HepG2 (cell line): ENCODE measurements at regions not wholly inside any gene's neighbourhood (a gene's known extent, or its start where the extent isn't known, plus 50 kb on each side); places are given as distances from the start of the nearest gene placed in this dataset.

Experiments
- ATAC-seq: fragments of 200-7000 bp; cut with Tn5 transposase; 3 replicates; pipeline ENCODE4 v1.9.1; 2020; ENCODE audit warnings: mild to moderate bottlenecking, moderate library complexity
- BruUV-seq: library from RNA; stranded (reverse); fragments of 400-500 nt; replicated peaks from 2 replicates; lab custom pipeline; 2021; lab: Mats Ljungman, UMichigan
- CTCF ChIA-PET: fragments of 300-600 bp; formaldehyde crosslinking; extraction: SDS; loops from one replicate; lab custom pipeline; 2021; ENCODE audit warnings: low total read pairs, inconsistent platforms, low intra/inter-chr PET ratio; lab: Yijun Ruan, JAX
- POLR2A ChIA-PET: fragments of 350-600 bp; sonication (Branson Sonifier 250); formaldehyde crosslinking; loops from one replicate; lab custom pipeline; 2020; ENCODE audit warnings: antibody characterized with exemption, inconsistent platforms; lab: Yijun Ruan, JAX
- DNase-seq: peaks from one replicate; pipeline ENCODE4 v3.0.0-alpha.2; 2015; ENCODE audit warnings: low spot score
- FAIRE-seq: peaks from 3 replicates; lab custom pipeline; 2011; peaks lifted over from hg19 to GRCh38; lab: Jason Lieb, UNC
- H2AFZ ChIP-seq: one replicate; pipeline ENCODE4 v1.6.1; 2011; ENCODE audit warnings: low read length, inconsistent platforms
- H3K27ac ChIP-seq: fragments of 300-600 bp; 3 replicates; pipeline ENCODE4 v1.8.0; 2011; ENCODE audit warnings: mixed run types, mild to moderate bottlenecking, mixed read lengths, low read length, inconsistent platforms; ENCODE audit not compliant: insufficient read depth; ENCODE audit errors: extremely low read length
- H3K27me3 ChIP-seq, 2 experiments: fragments of 200-600 bp in 1 of 2; 2 replicates in 1 of 2; 3 replicates in 1 of 2; pipeline versions ENCODE4 v1.6.0 to v1.8.0; 2011; ENCODE audit warnings: low read length in 2 of 2, mild to moderate bottlenecking in 2 of 2, moderate library complexity in 2 of 2, inconsistent platforms in 1 of 2; ENCODE audit not compliant: insufficient read depth in 2 of 2, control insufficient read depth in 1 of 2
- H3K36me3 ChIP-seq, 2 experiments: fragments of 200-600 bp in 1 of 2; replicated peaks in 1 of 2; 2 replicates in 1 of 2; 3 replicates in 1 of 2; pipeline versions ENCODE4 v1.5.1 to v1.8.0; 2011; ENCODE audit warnings: low read length in 2 of 2, inconsistent platforms in 1 of 2; ENCODE audit not compliant: insufficient read depth in 2 of 2, control insufficient read depth in 1 of 2
- H3K4me1 ChIP-seq: 2 replicates; pipeline ENCODE4 v1.5.1; 2012; ENCODE audit warnings: low read length, inconsistent platforms; ENCODE audit not compliant: insufficient read depth
- H3K4me2 ChIP-seq: 2 replicates; pipeline ENCODE4 v1.6.0; 2011; ENCODE audit warnings: low read depth, low read length, inconsistent platforms
- H3K4me3 ChIP-seq, 3 experiments: fragments of 200-600 bp in 1 of 3; sonication (generic), shearing (Covaris generic) in 1 of 3; replicated peaks in 1 of 3; 2 replicates each; pipeline ENCODE4 v1.5.1; 2011 to 2016; ENCODE audit warnings: low read length in 3 of 3, inconsistent platforms in 2 of 3, low read depth in 2 of 3, mild to moderate bottlenecking in 2 of 3, control low read depth in 1 of 3, mixed read lengths in 1 of 3; ENCODE audit not compliant: insufficient read depth in 1 of 3
- H3K79me2 ChIP-seq: one replicate; pipeline ENCODE4 v1.6.1; 2011; ENCODE audit warnings: low read length, inconsistent platforms; ENCODE audit not compliant: insufficient read depth
- H3K9ac ChIP-seq: 2 replicates; pipeline ENCODE4 v1.6.0; 2011; ENCODE audit warnings: mild to moderate bottlenecking, low read depth, low read length, inconsistent platforms; ENCODE audit not compliant: insufficient read depth
- H3K9me3 ChIP-seq: 2 replicates; pipeline ENCODE4 v1.5.1; 2012; ENCODE audit warnings: mild to moderate bottlenecking, low read length
- H4K20me1 ChIP-seq: 2 replicates; pipeline ENCODE4 v1.6.0; 2011; ENCODE audit warnings: inconsistent platforms, mild to moderate bottlenecking, low read length, moderate library complexity; ENCODE audit not compliant: insufficient read depth
- CENPT ChIP-seq: sonication (generic); formaldehyde crosslinking; IDR thresholded peaks from 2 replicates; pipeline ENCODE4 v1.8.0; 2022; ENCODE audit warnings: low read depth, mild to moderate bottlenecking, moderate library complexity, missing genetic modification reagents
- KDM5B ChIP-seq: sonication (generic); formaldehyde crosslinking; IDR thresholded peaks from 2 replicates; pipeline ENCODE4 v1.4.0; 2020; ENCODE audit warnings: missing genetic modification reagents, mild to moderate bottlenecking, borderline replicate concordance
- MYNN ChIP-seq: sonication (generic); formaldehyde crosslinking; IDR thresholded peaks from 2 replicates; pipeline ENCODE4 v1.4.0; 2020; ENCODE audit warnings: mild to moderate bottlenecking, low read depth, missing genetic modification reagents
- PHF21A ChIP-seq: sonication (generic); formaldehyde crosslinking; IDR thresholded peaks from 2 replicates; pipeline ENCODE4 v1.5.0; 2020; ENCODE audit warnings: mild to moderate bottlenecking, missing genetic modification reagents
- RBM22 ChIP-seq: fragments of 200-400 bp; formaldehyde crosslinking; optimal IDR thresholded peaks from 2 replicates; pipeline ENCODE3; 2017; ENCODE audit warnings: mild to moderate bottlenecking, low read length, moderate library complexity
- ZBTB21 ChIP-seq: sonication (generic); formaldehyde crosslinking; IDR thresholded peaks from 2 replicates; pipeline ENCODE4 v1.4.0; 2020; ENCODE audit warnings: missing genetic modification reagents
- ZNF619 ChIP-seq: sonication (generic); formaldehyde crosslinking; IDR thresholded peaks from 2 replicates; pipeline ENCODE4 v1.4.0; 2020; ENCODE audit warnings: mild to moderate bottlenecking, missing genetic modification reagents
- ZNF780A ChIP-seq: sonication (generic); formaldehyde crosslinking; IDR thresholded peaks from 2 replicates; pipeline ENCODE4 v1.8.0; 2022; ENCODE audit warnings: mild to moderate bottlenecking, missing genetic modification reagents, moderate library complexity
- ZNF841 ChIP-seq: sonication (generic); formaldehyde crosslinking; IDR thresholded peaks from 2 replicates; pipeline ENCODE4 v1.8.1; 2023; ENCODE audit warnings: missing genetic modification reagents, borderline replicate concordance
- WGBS: methylation state at CpG from one replicate; pipeline ENCODE4 v1.1.6; 2017; ENCODE audit warnings: low lambda C conversion rate; 5-methylcytosine and 5-hydroxymethylcytosine counted together
- in situ Hi-C: cut with HindIII; loops from 2 replicates; pipeline ENCODE4 v1.10.0; 2017; ENCODE audit warnings: low pct_unique_long_range_greater_than_20kb; ENCODE audit not compliant: extremely low pct_ligation_motif_present
- intact Hi-C: fragments of 100-400 bp; cut with micrococcal nuclease; formaldehyde crosslinking; loops from one replicate; pipeline ENCODE4 v1.10.0; 2022; ENCODE audit not compliant: unreplicated experiment
- TF ChIP-seq, protein P1 (sequence below): sonication (generic); formaldehyde crosslinking; IDR thresholded peaks from 2 replicates; pipeline ENCODE4 v1.5.1; 2020; ENCODE audit warnings: mild to moderate bottlenecking, missing genetic modification reagents, borderline replicate concordance
- TF ChIP-seq, protein P2 (sequence below): sonication (generic); formaldehyde crosslinking; IDR thresholded peaks from one replicate; pipeline ENCODE4 v1.5.1; 2020; ENCODE audit warnings: mild to moderate bottlenecking, missing genetic modification reagents; ENCODE audit errors: not compliant biosample characterization

DNA sequence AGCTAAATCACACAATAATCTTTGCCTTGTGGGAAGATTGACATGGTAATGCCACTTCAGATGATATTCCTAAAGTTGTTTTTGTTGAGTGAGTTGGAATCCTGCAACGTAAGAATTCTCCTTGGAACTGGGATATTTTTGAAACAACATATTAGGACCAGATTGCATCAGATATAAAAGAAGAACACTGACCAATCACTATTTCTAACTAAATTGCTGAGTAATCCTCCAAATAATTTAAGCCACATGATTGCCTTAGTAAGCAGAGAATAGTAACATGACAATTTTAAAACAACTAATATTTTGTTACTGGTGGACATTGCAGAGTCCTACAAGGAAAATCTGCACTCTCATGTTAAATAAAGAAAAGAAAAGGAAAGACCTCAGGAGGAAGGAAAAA, 353.9 kb upstream of the LMCD1 start:
- Histone ChIP-seq H3K4me3 (no peak overlapping the region), H3K27me3 (no peaks in the 10 kb centered on the region), H3K27ac (no peak overlapping the region), H3K9me3 (no peaks in the 10 kb centered on the region), H3K9ac (no peak overlapping the region), H2AFZ (no peak overlapping the region), H3K36me3 (no peaks in the 10 kb centered on the region), H3K4me2 (no peak overlapping the region), H4K20me1 (no peaks in the 10 kb centered on the region), H3K79me2 (no peaks in the 10 kb centered on the region), H3K4me1 (no peaks in the 10 kb centered on the region)
- FAIRE-seq (no peak), DNase-seq (no peak), ATAC-seq (no peak)
- in situ Hi-C loops (no loop called here), intact Hi-C loops (no loop called here)
- ChIA-PET POLR2A (no interaction called here), CTCF (no interaction called here)
- 10% methylated on average over 1 of the region's 1 CpG for WGBS
- no TSS peak for BruUV-seq
- TF ChIP-seq, protein P1, sequence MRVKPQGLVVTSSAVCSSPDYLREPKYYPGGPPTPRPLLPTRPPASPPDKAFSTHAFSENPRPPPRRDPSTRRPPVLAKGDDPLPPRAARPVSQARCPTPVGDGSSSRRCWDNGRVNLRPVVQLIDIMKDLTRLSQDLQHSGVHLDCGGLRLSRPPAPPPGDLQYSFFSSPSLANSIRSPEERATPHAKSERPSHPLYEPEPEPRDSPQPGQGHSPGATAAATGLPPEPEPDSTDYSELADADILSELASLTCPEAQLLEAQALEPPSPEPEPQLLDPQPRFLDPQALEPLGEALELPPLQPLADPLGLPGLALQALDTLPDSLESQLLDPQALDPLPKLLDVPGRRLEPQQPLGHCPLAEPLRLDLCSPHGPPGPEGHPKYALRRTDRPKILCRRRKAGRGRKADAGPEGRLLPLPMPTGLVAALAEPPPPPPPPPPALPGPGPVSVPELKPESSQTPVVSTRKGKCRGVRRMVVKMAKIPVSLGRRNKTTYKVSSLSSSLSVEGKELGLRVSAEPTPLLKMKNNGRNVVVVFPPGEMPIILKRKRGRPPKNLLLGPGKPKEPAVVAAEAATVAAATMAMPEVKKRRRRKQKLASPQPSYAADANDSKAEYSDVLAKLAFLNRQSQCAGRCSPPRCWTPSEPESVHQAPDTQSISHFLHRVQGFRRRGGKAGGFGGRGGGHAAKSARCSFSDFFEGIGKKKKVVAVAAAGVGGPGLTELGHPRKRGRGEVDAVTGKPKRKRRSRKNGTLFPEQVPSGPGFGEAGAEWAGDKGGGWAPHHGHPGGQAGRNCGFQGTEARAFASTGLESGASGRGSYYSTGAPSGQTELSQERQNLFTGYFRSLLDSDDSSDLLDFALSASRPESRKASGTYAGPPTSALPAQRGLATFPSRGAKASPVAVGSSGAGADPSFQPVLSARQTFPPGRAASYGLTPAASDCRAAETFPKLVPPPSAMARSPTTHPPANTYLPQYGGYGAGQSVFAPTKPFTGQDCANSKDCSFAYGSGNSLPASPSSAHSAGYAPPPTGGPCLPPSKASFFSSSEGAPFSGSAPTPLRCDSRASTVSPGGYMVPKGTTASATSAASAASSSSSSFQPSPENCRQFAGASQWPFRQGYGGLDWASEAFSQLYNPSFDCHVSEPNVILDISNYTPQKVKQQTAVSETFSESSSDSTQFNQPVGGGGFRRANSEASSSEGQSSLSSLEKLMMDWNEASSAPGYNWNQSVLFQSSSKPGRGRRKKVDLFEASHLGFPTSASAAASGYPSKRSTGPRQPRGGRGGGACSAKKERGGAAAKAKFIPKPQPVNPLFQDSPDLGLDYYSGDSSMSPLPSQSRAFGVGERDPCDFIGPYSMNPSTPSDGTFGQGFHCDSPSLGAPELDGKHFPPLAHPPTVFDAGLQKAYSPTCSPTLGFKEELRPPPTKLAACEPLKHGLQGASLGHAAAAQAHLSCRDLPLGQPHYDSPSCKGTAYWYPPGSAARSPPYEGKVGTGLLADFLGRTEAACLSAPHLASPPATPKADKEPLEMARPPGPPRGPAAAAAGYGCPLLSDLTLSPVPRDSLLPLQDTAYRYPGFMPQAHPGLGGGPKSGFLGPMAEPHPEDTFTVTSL (CRISPR knock-in tag) = no peak
- TF ChIP-seq ZNF841 (CRISPR knock-in tag) (no peak), KDM5B (no peak), ZBTB21 (CRISPR knock-in tag) (no peak), MYNN (CRISPR knock-in tag) (no peak), RBM22 (no peak), CENPT (no peak), PHF21A (CRISPR knock-in tag) (no peak), ZNF780A (CRISPR knock-in tag) (no peak), ZNF619 (no peak)
- TF ChIP-seq, protein P2, sequence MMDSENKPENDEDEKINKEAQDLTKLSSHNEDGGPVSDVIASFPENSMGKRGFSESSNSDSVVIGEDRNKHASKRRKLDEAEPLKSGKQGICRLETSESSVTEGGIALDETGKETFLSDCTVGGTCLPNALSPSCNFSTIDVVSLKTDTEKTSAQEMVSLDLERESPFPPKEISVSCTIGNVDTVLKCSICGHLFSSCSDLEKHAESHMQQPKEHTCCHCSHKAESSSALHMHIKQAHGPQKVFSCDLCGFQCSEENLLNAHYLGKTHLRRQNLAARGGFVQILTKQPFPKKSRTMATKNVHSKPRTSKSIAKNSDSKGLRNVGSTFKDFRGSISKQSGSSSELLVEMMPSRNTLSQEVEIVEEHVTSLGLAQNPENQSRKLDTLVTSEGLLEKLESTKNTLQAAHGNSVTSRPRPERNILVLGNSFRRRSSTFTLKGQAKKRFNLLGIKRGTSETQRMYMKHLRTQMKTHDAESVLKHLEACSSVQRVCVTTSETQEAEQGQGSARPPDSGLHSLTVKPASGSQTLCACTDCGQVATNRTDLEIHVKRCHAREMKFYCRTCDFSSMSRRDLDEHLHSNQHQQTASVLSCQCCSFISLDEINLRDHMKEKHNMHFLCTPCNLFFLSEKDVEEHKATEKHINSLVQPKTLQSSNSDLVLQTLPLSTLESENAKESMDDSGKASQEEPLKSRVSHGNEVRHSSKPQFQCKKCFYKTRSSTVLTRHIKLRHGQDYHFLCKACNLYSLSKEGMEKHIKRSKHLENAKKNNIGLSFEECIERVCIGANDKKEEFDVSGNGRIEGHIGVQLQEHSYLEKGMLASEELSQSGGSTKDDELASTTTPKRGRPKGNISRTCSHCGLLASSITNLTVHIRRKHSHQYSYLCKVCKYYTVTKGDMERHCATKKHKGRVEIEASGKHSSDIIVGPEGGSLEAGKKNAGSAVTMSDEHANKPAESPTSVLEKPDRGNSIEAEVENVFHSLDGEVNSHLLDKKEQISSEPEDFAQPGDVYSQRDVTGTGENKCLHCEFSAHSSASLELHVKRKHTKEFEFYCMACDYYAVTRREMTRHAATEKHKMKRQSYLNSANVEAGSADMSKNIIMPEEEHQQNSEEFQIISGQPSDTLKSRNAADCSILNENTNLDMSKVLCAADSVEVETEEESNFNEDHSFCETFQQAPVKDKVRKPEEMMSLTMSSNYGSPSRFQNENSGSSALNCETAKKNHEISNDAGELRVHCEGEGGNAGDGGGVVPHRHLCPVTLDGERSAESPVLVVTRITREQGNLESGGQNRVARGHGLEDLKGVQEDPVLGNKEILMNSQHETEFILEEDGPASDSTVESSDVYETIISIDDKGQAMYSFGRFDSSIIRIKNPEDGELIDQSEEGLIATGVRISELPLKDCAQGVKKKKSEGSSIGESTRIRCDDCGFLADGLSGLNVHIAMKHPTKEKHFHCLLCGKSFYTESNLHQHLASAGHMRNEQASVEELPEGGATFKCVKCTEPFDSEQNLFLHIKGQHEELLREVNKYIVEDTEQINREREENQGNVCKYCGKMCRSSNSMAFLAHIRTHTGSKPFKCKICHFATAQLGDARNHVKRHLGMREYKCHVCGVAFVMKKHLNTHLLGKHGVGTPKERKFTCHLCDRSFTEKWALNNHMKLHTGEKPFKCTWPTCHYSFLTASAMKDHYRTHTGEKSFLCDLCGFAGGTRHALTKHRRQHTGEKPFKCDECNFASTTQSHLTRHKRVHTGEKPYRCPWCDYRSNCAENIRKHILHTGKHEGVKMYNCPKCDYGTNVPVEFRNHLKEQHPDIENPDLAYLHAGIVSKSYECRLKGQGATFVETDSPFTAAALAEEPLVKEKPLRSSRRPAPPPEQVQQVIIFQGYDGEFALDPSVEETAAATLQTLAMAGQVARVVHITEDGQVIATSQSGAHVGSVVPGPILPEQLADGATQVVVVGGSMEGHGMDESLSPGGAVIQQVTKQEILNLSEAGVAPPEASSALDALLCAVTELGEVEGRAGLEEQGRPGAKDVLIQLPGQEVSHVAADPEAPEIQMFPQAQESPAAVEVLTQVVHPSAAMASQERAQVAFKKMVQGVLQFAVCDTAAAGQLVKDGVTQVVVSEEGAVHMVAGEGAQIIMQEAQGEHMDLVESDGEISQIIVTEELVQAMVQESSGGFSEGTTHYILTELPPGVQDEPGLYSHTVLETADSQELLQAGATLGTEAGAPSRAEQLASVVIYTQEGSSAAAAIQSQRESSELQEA (CRISPR knock-in tag) = no peak
